Brain microvascular endothelial cell (primary cell): ENCODE measurements at regions not wholly inside any gene's neighbourhood (a gene's known extent, or its start where the extent isn't known, plus 50 kb on each side); places are given as distances from the start of the nearest gene placed in this dataset.

Experiments used
- DNase-seq: peaks from one replicate; pipeline ENCODE4 v3.0.0-alpha.2; 2020
- H3K27ac ChIP-seq: fragments of 250-450 bp; sonication (Bioruptor Pico); 2 replicates; pipeline ENCODE4 v1.5.1; 2020; ENCODE audit warnings: mild to moderate bottlenecking, moderate library complexity
- H3K27me3 ChIP-seq: fragments of 250-450 bp; sonication (Bioruptor Pico); replicated peaks from 2 replicates; pipeline ENCODE4 v1.5.1; 2020; ENCODE audit warnings: mild to moderate bottlenecking
- H3K36me3 ChIP-seq: fragments of 250-450 bp; sonication (Bioruptor Pico); replicated peaks from 2 replicates; pipeline ENCODE4 v1.5.1; 2020; ENCODE audit warnings: mild to moderate bottlenecking
- H3K4me3 ChIP-seq: 2 replicates; pipeline ENCODE4 v1.5.1; 2011; ENCODE audit warnings: low read depth, mild to moderate bottlenecking, control low read depth, low read length, moderate library complexity
- in situ Hi-C: cut with HindIII; loops from 2 replicates; pipeline ENCODE4 v1.10.0; 2017; ENCODE audit warnings: low sequenced_read_pairs, low pct_ligation_motif_present
- TF ChIP-seq, protein P1 (sequence below): IDR thresholded peaks from 2 replicates; pipeline ENCODE4 v1.5.1; 2011; ENCODE audit warnings: low read depth, mild to moderate bottlenecking, moderate library complexity, low read length, control low read depth, inconsistent platforms; ENCODE audit errors: missing control alignments

DNA sequence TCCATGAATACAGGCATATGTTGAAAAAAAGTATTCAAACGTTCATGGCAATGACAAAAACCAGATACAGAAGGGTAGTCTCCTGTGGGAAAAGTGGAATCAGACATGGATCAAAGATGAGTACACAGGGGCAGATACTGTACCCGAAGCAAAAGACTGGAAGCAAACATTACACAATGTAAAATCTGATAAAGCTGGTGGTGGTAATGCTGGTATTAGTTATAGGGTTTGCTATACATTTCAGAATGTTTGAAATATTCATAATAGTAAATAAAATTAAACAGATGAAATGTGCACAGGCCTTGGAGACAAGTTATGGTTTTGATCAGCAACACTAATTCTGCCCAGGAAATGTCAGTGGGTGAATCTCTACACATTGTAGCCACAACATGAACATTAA, 607.6 kb downstream of the SOX6 start:
- in situ Hi-C loops, result no loop called here

DNA sequence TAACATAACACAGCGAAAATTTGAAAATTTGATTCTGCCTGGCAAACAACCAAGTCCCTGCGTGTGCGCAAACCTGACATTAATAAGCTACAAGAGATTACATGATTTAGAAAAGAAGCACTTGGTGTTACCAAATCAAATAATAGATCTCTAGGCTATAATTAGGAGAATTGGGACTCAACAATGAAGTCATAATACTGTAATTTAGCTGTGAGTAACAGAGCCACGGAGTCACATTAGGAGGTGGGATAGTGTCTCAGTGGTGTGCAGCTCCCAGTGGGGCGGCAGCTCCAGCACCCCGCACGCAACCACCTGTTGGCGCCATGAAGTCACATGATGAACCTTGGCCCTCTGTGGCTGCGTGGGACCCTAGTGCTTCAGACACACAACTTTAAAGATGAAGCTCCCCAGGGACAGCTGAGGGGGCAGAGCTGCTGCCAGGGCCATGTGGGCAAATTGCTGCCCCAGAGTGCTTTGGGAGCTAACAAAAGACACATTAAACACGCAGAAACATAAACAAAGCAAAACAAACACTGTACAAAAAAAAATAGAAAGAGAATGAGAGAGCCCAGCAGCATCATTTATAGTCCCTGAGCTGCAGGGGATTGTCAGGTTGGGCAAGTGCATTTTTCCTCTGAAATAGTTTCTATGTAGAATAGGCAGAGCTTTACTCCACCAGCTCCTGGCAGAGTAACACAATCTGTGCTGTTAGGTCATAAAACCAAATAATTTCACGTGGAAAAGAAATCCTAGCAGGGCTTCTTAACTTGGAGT, 605.6 kb downstream of the SOX6 start:
- no peak for DNase-seq
- Histone ChIP-seq H3K4me3 (no peak overlapping the region), H3K27ac (no peak overlapping the region), H3K36me3 (no peaks in the 10 kb centered on the region), H3K27me3 (no peaks in the 10 kb centered on the region)
- in situ Hi-C loops, result no loop called here
- TF ChIP-seq, protein P1, sequence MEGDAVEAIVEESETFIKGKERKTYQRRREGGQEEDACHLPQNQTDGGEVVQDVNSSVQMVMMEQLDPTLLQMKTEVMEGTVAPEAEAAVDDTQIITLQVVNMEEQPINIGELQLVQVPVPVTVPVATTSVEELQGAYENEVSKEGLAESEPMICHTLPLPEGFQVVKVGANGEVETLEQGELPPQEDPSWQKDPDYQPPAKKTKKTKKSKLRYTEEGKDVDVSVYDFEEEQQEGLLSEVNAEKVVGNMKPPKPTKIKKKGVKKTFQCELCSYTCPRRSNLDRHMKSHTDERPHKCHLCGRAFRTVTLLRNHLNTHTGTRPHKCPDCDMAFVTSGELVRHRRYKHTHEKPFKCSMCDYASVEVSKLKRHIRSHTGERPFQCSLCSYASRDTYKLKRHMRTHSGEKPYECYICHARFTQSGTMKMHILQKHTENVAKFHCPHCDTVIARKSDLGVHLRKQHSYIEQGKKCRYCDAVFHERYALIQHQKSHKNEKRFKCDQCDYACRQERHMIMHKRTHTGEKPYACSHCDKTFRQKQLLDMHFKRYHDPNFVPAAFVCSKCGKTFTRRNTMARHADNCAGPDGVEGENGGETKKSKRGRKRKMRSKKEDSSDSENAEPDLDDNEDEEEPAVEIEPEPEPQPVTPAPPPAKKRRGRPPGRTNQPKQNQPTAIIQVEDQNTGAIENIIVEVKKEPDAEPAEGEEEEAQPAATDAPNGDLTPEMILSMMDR, result no peak

More for the DNA sequence above, 607.6 kb downstream of the SOX6 start:
- no peaks in the 10 kb centered on the region for H3K36me3 ChIP-seq
- no peak for DNase-seq
- H3K27me3 ChIP-seq, result no peaks in the 10 kb centered on the region
- no peak overlapping the region for H3K4me3 ChIP-seq
- TF ChIP-seq, protein P1, result no peak
- H3K27ac ChIP-seq, result no peak overlapping the region

DNA sequence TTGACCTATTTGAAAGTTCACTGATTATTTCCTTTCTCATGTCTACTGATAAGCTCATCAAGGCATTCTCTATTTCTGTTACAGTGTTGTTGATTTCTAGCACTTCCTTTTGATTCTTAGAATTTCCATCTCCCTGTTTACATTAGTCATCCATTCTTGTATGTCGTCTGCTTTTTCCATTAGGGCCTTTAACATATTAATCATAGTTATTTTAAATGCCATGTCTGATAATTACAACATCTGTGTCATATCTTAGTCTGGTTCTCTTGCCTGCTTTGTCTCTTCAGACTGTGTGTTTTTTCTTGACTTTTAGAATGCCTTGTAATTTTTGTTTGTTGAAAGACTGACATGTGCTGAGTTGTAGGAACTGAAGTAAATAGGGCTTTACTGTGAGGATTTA, 602.1 kb downstream of the SOX6 start:
- DNase-seq, result no peak
- no peak overlapping the region for H3K4me3 ChIP-seq
- in situ Hi-C loops, result no loop called here

DNA sequence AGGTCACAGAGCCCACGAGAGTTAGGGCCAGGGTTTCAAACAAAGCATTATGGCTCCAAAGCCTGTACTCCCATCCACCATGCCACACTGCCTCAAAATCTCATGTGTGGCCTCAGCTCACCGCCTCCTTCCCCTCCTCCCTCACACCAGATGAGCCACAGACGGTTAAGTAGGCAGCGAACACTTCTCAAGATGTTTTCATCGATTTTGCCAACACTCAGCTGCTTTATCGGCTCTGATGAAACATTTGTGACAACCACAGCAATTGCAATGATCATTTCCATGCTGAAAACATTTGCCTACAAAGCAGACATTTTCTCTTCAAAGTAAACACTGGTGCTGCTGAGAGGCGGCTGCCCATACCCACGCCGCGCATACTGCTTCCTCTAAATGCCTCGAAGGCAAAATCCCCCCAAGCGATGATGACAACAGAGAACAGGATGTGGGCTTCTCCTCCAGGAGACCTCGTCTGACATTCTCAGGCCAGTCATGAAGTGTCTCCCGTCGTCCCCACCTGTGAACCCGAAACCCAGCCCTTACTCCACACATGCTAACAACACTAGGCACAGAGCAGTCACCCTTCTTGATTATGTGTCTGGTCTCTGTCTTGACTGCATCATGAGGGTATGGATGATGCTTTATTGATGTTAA, 599.2 kb downstream of the SOX6 start:
- TF ChIP-seq, protein P1, result no peak
- no peak overlapping the region for H3K27ac ChIP-seq
- no peak overlapping the region for H3K4me3 ChIP-seq
- in situ Hi-C loops, result no loop called here
- DNase-seq, result no peak
- no peaks in the 10 kb centered on the region for H3K36me3 ChIP-seq
- no peaks in the 10 kb centered on the region for H3K27me3 ChIP-seq

More for the DNA sequence above, 602.1 kb downstream of the SOX6 start:
- Histone ChIP-seq H3K36me3 (no peaks in the 10 kb centered on the region), H3K27me3 (no peaks in the 10 kb centered on the region), H3K27ac (no peak overlapping the region)
- TF ChIP-seq, protein P1, result no peak

DNA sequence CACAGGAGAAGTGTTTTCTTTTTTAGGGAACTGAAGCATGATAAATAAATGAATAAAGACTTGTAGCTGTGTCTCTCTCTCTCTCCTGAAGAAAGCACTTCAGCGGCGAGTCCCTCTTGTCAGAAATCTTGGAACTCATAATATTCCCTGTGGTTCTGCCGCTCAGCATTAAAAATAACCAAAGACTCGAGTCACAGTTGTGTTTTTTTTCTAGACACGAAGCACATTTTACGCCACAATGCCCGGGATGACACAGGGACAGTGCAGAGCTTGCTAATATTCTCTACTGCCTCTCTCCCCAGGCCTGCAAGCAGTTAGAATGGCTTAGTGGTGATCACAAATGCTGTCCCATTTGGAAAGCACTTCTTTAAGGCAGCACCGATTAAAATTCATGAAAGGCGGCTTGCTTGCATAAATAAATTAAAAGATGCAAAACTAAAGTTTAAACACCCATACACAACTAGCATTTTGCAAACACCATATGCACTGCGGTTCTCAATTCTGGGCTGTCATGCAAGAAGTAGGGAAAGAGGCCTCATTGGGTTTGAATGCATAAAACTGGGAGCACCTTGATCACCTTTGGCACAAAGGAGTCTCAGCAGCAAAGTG, 597.4 kb downstream of the SOX6 start:
- Histone ChIP-seq H3K27ac (no peak overlapping the region), H3K4me3 (no peak overlapping the region), H3K27me3 (no peaks in the 10 kb centered on the region), H3K36me3 (no peaks in the 10 kb centered on the region)
- in situ Hi-C loops, result no loop called here
- TF ChIP-seq, protein P1, result no peak
- no peak for DNase-seq
